Neural progenitor cell (in vitro differentiated cells): ENCODE measurements at regions not wholly inside any gene's neighbourhood (a gene's known extent, or its start where the extent isn't known, plus 50 kb on each side); places are given as distances from the start of the nearest gene placed in this dataset.

Source experiments
- EZH2phosphoT487 ChIP-seq: fragments of 200-600 bp; sonication (generic); IDR thresholded peaks from 2 replicates; pipeline ENCODE4 v1.6.1; 2017; ENCODE audit warnings: antibody characterized with exemption
- TF ChIP-seq, protein P1 (sequence below): fragments of 200-600 bp; sonication (generic); IDR thresholded peaks from 2 replicates; pipeline ENCODE4 v1.5.1; 2017; ENCODE audit warnings: antibody characterized with exemption, mild to moderate bottlenecking

DNA sequence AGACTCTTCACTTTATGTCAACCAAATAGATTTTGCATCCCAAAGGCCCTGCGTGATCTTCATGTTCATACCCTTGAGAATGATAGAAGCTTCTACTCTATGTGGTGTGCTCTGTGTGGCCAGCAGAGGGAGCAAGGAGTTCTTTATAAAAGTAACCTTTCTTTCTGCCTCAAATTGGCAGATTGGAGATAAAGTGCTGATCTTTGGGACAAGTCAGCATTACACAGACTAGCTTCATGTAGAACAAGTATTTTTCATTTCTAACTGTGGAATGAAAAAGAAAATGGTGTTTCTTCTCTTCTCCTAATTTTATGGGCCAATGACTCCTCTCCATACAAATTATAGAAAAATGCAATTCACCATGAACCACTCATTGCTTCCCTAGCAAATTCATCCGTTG, 1214.1 kb downstream of the SORCS1 start:
- TF ChIP-seq, protein P1, sequence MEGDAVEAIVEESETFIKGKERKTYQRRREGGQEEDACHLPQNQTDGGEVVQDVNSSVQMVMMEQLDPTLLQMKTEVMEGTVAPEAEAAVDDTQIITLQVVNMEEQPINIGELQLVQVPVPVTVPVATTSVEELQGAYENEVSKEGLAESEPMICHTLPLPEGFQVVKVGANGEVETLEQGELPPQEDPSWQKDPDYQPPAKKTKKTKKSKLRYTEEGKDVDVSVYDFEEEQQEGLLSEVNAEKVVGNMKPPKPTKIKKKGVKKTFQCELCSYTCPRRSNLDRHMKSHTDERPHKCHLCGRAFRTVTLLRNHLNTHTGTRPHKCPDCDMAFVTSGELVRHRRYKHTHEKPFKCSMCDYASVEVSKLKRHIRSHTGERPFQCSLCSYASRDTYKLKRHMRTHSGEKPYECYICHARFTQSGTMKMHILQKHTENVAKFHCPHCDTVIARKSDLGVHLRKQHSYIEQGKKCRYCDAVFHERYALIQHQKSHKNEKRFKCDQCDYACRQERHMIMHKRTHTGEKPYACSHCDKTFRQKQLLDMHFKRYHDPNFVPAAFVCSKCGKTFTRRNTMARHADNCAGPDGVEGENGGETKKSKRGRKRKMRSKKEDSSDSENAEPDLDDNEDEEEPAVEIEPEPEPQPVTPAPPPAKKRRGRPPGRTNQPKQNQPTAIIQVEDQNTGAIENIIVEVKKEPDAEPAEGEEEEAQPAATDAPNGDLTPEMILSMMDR = peak; percentile 86
- TF ChIP-seq EZH2phosphoT487 = no peak
